DND-41 (cell line): ENCODE measurements at regions not wholly inside any gene's neighbourhood (a gene's known extent, or its start where the extent isn't known, plus 50 kb on each side); places are given as distances from the start of the nearest gene placed in this dataset.

Source experiments
- ATAC-seq: fragments of 200-7000 bp; cut with Tn5 transposase; 3 replicates; pipeline ENCODE4 v1.9.1; 2021; ENCODE audit warnings: low read depth; ENCODE audit not compliant: insufficient read depth
- DNase-seq: peaks from one replicate; pipeline ENCODE4 v3.0.0-alpha.2; 2020
- H2AFZ ChIP-seq: 2 replicates; pipeline ENCODE4 v1.6.0; 2012; ENCODE audit warnings: low read depth, low read length
- H3K27ac ChIP-seq: 2 replicates; pipeline ENCODE4 v1.5.1; 2012; ENCODE audit warnings: low read length, inconsistent platforms
- H3K27me3 ChIP-seq: fragments of 200-600 bp; sonication (generic); 2 replicates; pipeline ENCODE4 v1.6.0; 2012; ENCODE audit warnings: low read length, mild to moderate bottlenecking, inconsistent platforms; ENCODE audit not compliant: insufficient read depth, poor library complexity
- H3K36me3 ChIP-seq: 2 replicates; pipeline ENCODE4 v1.5.1; 2012; ENCODE audit warnings: low read length, inconsistent platforms; ENCODE audit not compliant: insufficient read depth
- H3K4me1 ChIP-seq: 2 replicates; pipeline ENCODE4 v1.5.1; 2012; ENCODE audit warnings: mild to moderate bottlenecking, low read length; ENCODE audit not compliant: insufficient read depth
- H3K4me2 ChIP-seq: 2 replicates; pipeline ENCODE4 v1.6.0; 2012; ENCODE audit warnings: mild to moderate bottlenecking, moderate library complexity, low read length, inconsistent platforms; ENCODE audit not compliant: insufficient read depth
- H3K4me3 ChIP-seq, 2 experiments: fragments of 200-600 bp in 1 of 2; shearing (Covaris generic) in 1 of 2; 2 replicates each; pipeline ENCODE4 v1.5.1; 2012 to 2016; ENCODE audit warnings: inconsistent platforms in 2 of 2, low read length in 2 of 2, mild to moderate bottlenecking in 2 of 2, low read depth in 1 of 2, moderate library complexity in 1 of 2
- H3K79me2 ChIP-seq: 2 replicates; pipeline ENCODE4 v1.6.0; 2012; ENCODE audit warnings: low read length, inconsistent platforms; ENCODE audit not compliant: insufficient read depth
- H3K9ac ChIP-seq: 2 replicates; pipeline ENCODE4 v1.6.0; 2012; ENCODE audit warnings: low read depth, mild to moderate bottlenecking, inconsistent platforms, low read length, moderate library complexity
- H3K9me3 ChIP-seq: 2 replicates; pipeline ENCODE4 v1.5.1; 2012; ENCODE audit warnings: low read length, moderate library complexity, mild to moderate bottlenecking, inconsistent platforms; ENCODE audit not compliant: insufficient read depth, severe bottlenecking
- H4K20me1 ChIP-seq: 2 replicates; pipeline ENCODE4 v1.6.0; 2012; ENCODE audit warnings: low read length; ENCODE audit not compliant: insufficient read depth
- EZH2 ChIP-seq: IDR thresholded peaks from 3 replicates; pipeline ENCODE4 v1.6.1; 2012; ENCODE audit warnings: borderline replicate concordance, low read depth, mild to moderate bottlenecking, moderate library complexity, low read length, inconsistent platforms; ENCODE audit not compliant: severe bottlenecking
- TF ChIP-seq, protein P1 (sequence below): IDR thresholded peaks from 2 replicates; pipeline ENCODE4 v1.5.1; 2012; ENCODE audit warnings: borderline replicate concordance, low read length, moderate library complexity, mild to moderate bottlenecking; ENCODE audit not compliant: poor library complexity, severe bottlenecking; ENCODE audit errors: extremely low read depth

DNA sequence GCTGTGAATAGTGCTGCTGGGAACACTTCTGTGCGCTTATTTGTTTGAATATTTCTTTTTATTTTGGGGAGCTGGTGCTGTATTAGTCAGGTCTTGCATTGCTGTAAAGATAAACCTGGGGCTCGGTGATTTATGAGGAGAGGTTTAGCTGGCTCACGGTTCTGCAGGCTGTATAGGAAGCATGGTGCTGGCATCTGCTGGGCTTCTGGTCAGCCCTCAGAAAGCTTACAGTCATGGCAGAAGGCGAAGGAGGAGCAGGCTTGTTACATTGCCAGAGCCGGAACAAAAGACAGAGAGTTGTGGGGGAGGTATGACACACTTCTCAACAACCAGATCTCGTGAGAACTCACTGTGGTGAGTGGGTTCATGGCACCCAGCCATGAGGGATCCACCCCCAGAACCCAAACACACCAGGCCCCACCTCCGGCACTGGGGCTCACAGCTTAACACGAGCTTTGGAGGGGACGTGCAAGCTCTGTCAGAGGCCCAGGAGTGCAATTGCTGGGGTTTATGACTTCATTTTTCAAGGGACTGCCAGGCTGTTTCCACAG, 68.8 kb upstream of the GATA5 start:
- DNase-seq: no peak
- Histone ChIP-seq H4K20me1 (peaks cover 19% of the 10 kb centered on the region), H2AFZ (no peak overlapping the region), H3K27me3 (no peaks in the 10 kb centered on the region), H3K4me1 (no peaks in the 10 kb centered on the region), H3K36me3 (no peaks in the 10 kb centered on the region), H3K9ac (no peak overlapping the region), H3K79me2 (no peaks in the 10 kb centered on the region), H3K27ac (no peak overlapping the region), H3K4me3 (no peak overlapping the region), H3K4me2 (no peak overlapping the region), H3K9me3 (no peaks in the 10 kb centered on the region)
- no peak for ATAC-seq
- TF ChIP-seq EZH2: no peak
- TF ChIP-seq, protein P1, sequence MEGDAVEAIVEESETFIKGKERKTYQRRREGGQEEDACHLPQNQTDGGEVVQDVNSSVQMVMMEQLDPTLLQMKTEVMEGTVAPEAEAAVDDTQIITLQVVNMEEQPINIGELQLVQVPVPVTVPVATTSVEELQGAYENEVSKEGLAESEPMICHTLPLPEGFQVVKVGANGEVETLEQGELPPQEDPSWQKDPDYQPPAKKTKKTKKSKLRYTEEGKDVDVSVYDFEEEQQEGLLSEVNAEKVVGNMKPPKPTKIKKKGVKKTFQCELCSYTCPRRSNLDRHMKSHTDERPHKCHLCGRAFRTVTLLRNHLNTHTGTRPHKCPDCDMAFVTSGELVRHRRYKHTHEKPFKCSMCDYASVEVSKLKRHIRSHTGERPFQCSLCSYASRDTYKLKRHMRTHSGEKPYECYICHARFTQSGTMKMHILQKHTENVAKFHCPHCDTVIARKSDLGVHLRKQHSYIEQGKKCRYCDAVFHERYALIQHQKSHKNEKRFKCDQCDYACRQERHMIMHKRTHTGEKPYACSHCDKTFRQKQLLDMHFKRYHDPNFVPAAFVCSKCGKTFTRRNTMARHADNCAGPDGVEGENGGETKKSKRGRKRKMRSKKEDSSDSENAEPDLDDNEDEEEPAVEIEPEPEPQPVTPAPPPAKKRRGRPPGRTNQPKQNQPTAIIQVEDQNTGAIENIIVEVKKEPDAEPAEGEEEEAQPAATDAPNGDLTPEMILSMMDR: no peak

DNA sequence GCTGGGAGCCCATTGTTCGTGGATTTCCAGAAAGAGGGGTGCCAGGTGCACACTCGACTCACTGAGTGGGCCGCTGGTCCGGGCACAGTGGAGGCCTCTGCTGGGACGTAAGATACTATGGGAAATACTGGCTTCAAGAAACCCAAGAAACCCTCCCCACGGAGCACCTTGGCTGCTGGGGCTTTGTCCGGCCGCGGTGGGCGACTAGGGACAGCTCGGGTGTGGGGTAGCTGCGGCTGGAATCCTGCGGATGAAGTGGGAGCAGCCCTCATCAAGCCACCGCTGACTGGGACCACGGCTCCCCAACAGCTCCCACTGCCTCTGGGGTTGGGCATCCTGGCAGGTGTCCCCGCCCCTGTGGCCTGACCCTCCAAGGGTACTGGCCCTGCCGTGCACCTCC, 69.5 kb upstream of the GATA5 start:
- Histone ChIP-seq H3K9ac (no peak overlapping the region), H3K4me2 (no peak overlapping the region), H3K79me2 (no peaks in the 10 kb centered on the region), H3K27me3 (no peaks in the 10 kb centered on the region), H3K27ac (no peak overlapping the region), H3K4me1 (no peaks in the 10 kb centered on the region), H3K4me3 (no peak overlapping the region), H3K36me3 (no peaks in the 10 kb centered on the region), H2AFZ (no peak overlapping the region), H4K20me1 (peaks cover 14% of the 10 kb centered on the region), H3K9me3 (no peaks in the 10 kb centered on the region)
- ATAC-seq: no peak
- no peak for TF ChIP-seq EZH2
- TF ChIP-seq, protein P1: no peak
- no peak for DNase-seq

DNA sequence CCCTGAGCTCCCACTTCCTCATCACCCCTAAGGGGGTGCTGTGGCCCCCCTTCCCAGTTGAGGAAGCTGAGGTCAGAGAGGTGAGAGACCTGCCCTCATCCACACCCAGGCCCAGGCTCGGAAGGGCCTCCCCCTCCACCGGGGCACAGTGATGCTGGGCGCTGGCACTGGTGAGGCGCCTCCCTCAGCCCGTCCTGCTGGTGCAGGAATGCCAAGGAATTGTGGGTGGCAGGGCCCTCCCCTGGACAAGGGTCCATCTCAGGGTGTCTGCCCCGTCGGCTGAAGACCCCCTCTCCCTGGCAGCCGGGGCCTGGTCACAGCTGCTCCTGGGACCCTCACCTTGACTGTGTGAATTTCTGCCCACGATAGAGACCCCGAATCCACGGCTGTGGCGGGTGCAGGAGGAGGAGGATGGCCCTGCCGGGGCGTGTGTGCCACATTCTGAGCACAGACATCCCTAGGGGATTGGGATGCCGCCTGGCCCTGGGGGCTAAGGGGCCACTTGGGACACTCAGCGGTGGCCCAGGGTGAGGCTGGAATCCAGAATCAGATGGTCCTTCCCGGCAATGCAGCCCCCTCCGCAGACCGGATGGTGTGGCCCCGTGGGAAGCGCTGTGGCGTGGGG, 70.2 kb upstream of the GATA5 start:
- Histone ChIP-seq H3K4me3 (no peak overlapping the region), H2AFZ (no peak overlapping the region), H3K9me3 (no peaks in the 10 kb centered on the region), H3K27ac (no peak overlapping the region), H3K79me2 (no peaks in the 10 kb centered on the region), H3K4me1 (no peaks in the 10 kb centered on the region), H3K36me3 (no peaks in the 10 kb centered on the region), H3K9ac (no peak overlapping the region), H3K4me2 (no peak overlapping the region), H3K27me3 (no peaks in the 10 kb centered on the region), H4K20me1 (peaks cover 13% of the 10 kb centered on the region)
- ATAC-seq (no peak), DNase-seq (no peak)
- no peak for TF ChIP-seq EZH2
- TF ChIP-seq, protein P1: no peak
